ENCODE measurements at regions not wholly inside any gene's neighbourhood (a gene's known extent, or its start where the extent isn't known, plus 50 kb on each side); places are given as distances from the start of the nearest gene placed in this dataset.

- TF ChIP-seq CHD7 (IDR thresholded peaks at IDR 0.05; ENCODE audit: insufficient replicate concordance, low read length) (no peak), SIN3A (conservative IDR thresholded peaks at IDR 0.05 in 1 of 2, IDR thresholded peaks at IDR 0.05 in 1 of 2; ENCODE audit: low read depth in 1 of 2, low read length in 2 of 2) (no peak), NANOG (IDR thresholded peaks at IDR 0.05; ENCODE audit: insufficient read depth, low read depth, low read length, poor library complexity, severe bottlenecking) (no peak), CHD2 (IDR thresholded peaks at IDR 0.05; ENCODE audit: low read length) (no peak)
Measured at GRCh38 chr3:56975567-56975966, 84.9 kb upstream of the SPATA12 start (continued).
